Heart left ventricle (tissue), 13 donors: ENCODE measurements at regions not wholly inside any gene's neighbourhood (a gene's known extent, or its start where the extent isn't known, plus 50 kb on each side); places are given as distances from the start of the nearest gene placed in this dataset.

Source experiments
- CTCF ChIP-seq, 12 donors: fragments of 200-600 bp; sonication (generic) in 4 of 12; IDR thresholded peaks; one replicate each; pipeline versions ENCODE4 v1.5.0 to v1.8.0; 2018 to 2022; ENCODE audit warnings: antibody characterized with exemption in 12 of 12, mild to moderate bottlenecking in 5 of 12
- POLR2A ChIP-seq, 2 donors: fragments of 450-650 bp; IDR thresholded peaks; one replicate each; pipeline ENCODE4 v1.6.1; 2017; ENCODE audit warnings: antibody characterized with exemption in 2 of 2, mild to moderate bottlenecking in 2 of 2, moderate library complexity in 2 of 2
- donor health status: ischemic (EF 13 %, LVEDD 7.1; RV severe dilation, severe dysfunction).
- donor health status: DM: no; HTN: yes; CAD: no.
- donor health status: DM: no; HTN: no; CAD: no.
- donor health status: ischemic (EF 25% LVEDD 6.9; RV normal size, moderate dysfunction).
- donor health status: ischemic (EF 25% LVEDD 5.7; RV mildly dilated, moderate dysfunction).
- donor health status: ischemic (EF 35%, LVEDD 5.7; RV mildly dilated, moderate dysfunction).
- donor health status: nonischemic (EF 11% LVEDD 7.7; RV severe dilation, severe dysfunction).
- donor health status: DM: yes; HTN: yes; CAD: no.
- donor health status: PGD.
- donor health status: ischemic (EF 29% LVEDD 5.4; RV normal size, mild dysfunction).
- donor health status: nonischemic (EF 23%, LVEDD 6.1; RV moderate dilation, normal function).

- TF ChIP-seq CTCF (IDR thresholded peaks at IDR 0.05) (no peak), POLR2A (IDR thresholded peaks at IDR 0.05) (no peak)
Measured at GRCh38 chr12:24231298-24231697, 281.8 kb upstream of the SOX5 start.
